ENCODE measurements at regions not wholly inside any gene's neighbourhood (a gene's known extent, or its start where the extent isn't known, plus 50 kb on each side); places are given as distances from the start of the nearest gene placed in this dataset.
"Not testable (repeated sequence)": the region's sequence is repeated elsewhere in the genome, so short reads cannot be mapped to it uniquely, and the experiment has no call there.

- intact Hi-C loops (cut with DNase I); DNase-seq (ENCODE audit: low spot score): not testable (repeated sequence)
These were observed 404.4 kb upstream of the BTBD3 start for GRCh38 chr20:11513241-11513745.

GRCh38 chr20:11516448-11516847, 401.2 kb upstream of the BTBD3 start:
- intact Hi-C loops (cut with DNase I) = no loop called here

GRCh38 chr20:11520596-11520995, 397.1 kb upstream of the BTBD3 start:
- DNase-seq (ENCODE audit: low spot score) = no peak

More at GRCh38 chr20:11516448-11516847, 401.2 kb upstream of the BTBD3 start:
- DNase-seq (ENCODE audit: low spot score) = no peak

GRCh38 chr20:11521476-11522365, 396.0 kb upstream of the BTBD3 start:
- DNase-seq (ENCODE audit: low spot score) = no peak
- intact Hi-C loops (cut with DNase I) = no loop called here

More at GRCh38 chr20:11520596-11520995, 397.1 kb upstream of the BTBD3 start:
- intact Hi-C loops (cut with DNase I) = loop anchor here in 1 of 2 donors (1.0 kb wide), 1 partner anchor 35 kb away; no protein-coding TSS in a partner anchor

- DNase-seq (ENCODE audit: low spot score) = no peak
- intact Hi-C loops (cut with DNase I) = no loop called here
These were observed 395.3 kb upstream of the BTBD3 start for GRCh38 chr20:11522366-11522741.

- intact Hi-C loops (cut with DNase I) = no loop called here
- no peak for DNase-seq (ENCODE audit: low spot score)
These were observed 388.6 kb upstream of the BTBD3 start for GRCh38 chr20:11529047-11529446.

GRCh38 chr20:11537032-11537431, 380.7 kb upstream of the BTBD3 start:
- intact Hi-C loops (cut with DNase I) = no loop called here
- no peak for DNase-seq (ENCODE audit: low spot score)

GRCh38 chr20:11539450-11539849, 378.2 kb upstream of the BTBD3 start:
- intact Hi-C loops (cut with DNase I) = no loop called here
- no peak for DNase-seq (ENCODE audit: low spot score)

GRCh38 chr20:11540558-11540957, 377.1 kb upstream of the BTBD3 start:
- intact Hi-C loops (cut with DNase I) = loop anchor here (10.0 kb wide), 2 partner anchors 876 to 1066 kb away; no protein-coding TSS in a partner anchor
- DNase-seq (ENCODE audit: low spot score) = no peak

GRCh38 chr20:11542645-11543044, 375.0 kb upstream of the BTBD3 start:
- intact Hi-C loops (cut with DNase I) = loop anchor here (10.0 kb wide), 2 partner anchors 878 to 1068 kb away; no protein-coding TSS in a partner anchor

GRCh38 chr20:11544029-11544678, 373.5 kb upstream of the BTBD3 start:
- no peak for DNase-seq (ENCODE audit: low spot score)
- intact Hi-C loops (cut with DNase I) = loop anchor here (10.0 kb wide), 2 partner anchors 879 to 1069 kb away; no protein-coding TSS in a partner anchor

More at GRCh38 chr20:11542645-11543044, 375.0 kb upstream of the BTBD3 start:
- no peak for DNase-seq (ENCODE audit: low spot score)

- DNase-seq (ENCODE audit: low spot score) = no peak
- intact Hi-C loops (cut with DNase I) = loop anchor here (10.0 kb wide), 2 partner anchors 882 to 1072 kb away; no protein-coding TSS in a partner anchor
These were observed 370.8 kb upstream of the BTBD3 start for GRCh38 chr20:11546939-11547338.

- DNase-seq (ENCODE audit: low spot score) = no peak
- intact Hi-C loops (cut with DNase I) = loop anchor here (10.0 kb wide), 2 partner anchors 885 to 1075 kb away; no protein-coding TSS in a partner anchor
These were observed 368.3 kb upstream of the BTBD3 start for GRCh38 chr20:11549172-11550103.

- intact Hi-C loops (cut with DNase I) = no loop called here
- no peak for DNase-seq (ENCODE audit: low spot score)
These were observed 366.9 kb upstream of the BTBD3 start for GRCh38 chr20:11550657-11551338.

- no peak for DNase-seq (ENCODE audit: low spot score)
- intact Hi-C loops (cut with DNase I) = no loop called here
These were observed 366.2 kb upstream of the BTBD3 start for GRCh38 chr20:11551479-11551878.

GRCh38 chr20:11553603-11554002, 364.1 kb upstream of the BTBD3 start:
- intact Hi-C loops (cut with DNase I) = no loop called here
- DNase-seq (ENCODE audit: low spot score) = no peak

GRCh38 chr20:11555510-11555909, 362.2 kb upstream of the BTBD3 start:
- DNase-seq (ENCODE audit: low spot score) = no peak
- intact Hi-C loops (cut with DNase I) = no loop called here

GRCh38 chr20:11556410-11556809, 361.3 kb upstream of the BTBD3 start:
- intact Hi-C loops (cut with DNase I) = no loop called here
- DNase-seq (ENCODE audit: low spot score) = no peak
